Natural killer cell (primary cell): ENCODE measurements at regions not wholly inside any gene's neighbourhood (a gene's known extent, or its start where the extent isn't known, plus 50 kb on each side); places are given as distances from the start of the nearest gene placed in this dataset.

ENCODE experiments used
- ATAC-seq, 3 donors: fragments of 150-1000 bp in 2 of 3; fragments of 200-7000 bp in 1 of 3; cut with Tn5 transposase; 1 replicate in 1 of 3; 2 replicates in 2 of 3; pipeline ENCODE4 v1.10.0; 2021; ENCODE audit warnings: mild to moderate bottlenecking in 2 of 3, moderate library complexity in 2 of 3
- DNase-seq, 2 donors: peaks; one replicate each; pipeline versions ENCODE4 v3.0.0 to v3.0.0-alpha.2; 2013 to 2021; ENCODE audit warnings: mixed read lengths in 1 of 2
- H3K27ac ChIP-seq: one replicate; pipeline ENCODE4 v1.5.1; 2013; ENCODE audit warnings: mild to moderate bottlenecking, low read length
- H3K27me3 ChIP-seq: one replicate; pipeline ENCODE4 v1.6.1; 2013; ENCODE audit warnings: low read length; ENCODE audit not compliant: control insufficient read depth, insufficient read depth
- H3K36me3 ChIP-seq: one replicate; pipeline ENCODE4 v1.6.1; 2013; ENCODE audit warnings: low read length; ENCODE audit not compliant: control insufficient read depth, insufficient read depth
- H3K4me1 ChIP-seq: one replicate; pipeline ENCODE4 v1.6.1; 2013; ENCODE audit warnings: low read length; ENCODE audit not compliant: control insufficient read depth, insufficient read depth
- H3K4me3 ChIP-seq: one replicate; pipeline ENCODE4 v1.5.1; 2013; ENCODE audit warnings: low read length
- H3K9me3 ChIP-seq: one replicate; pipeline ENCODE4 v1.6.1; 2013; ENCODE audit warnings: low read length; ENCODE audit not compliant: control insufficient read depth, insufficient read depth
- H3K27ac Mint-ChIP-seq, 2 donors: one replicate each; pipeline ENCODE4 v1.8.0; 2022; ENCODE audit warnings: mild to moderate bottlenecking in 2 of 2, mixed read lengths in 2 of 2, moderate library complexity in 1 of 2
- H3K27me3 Mint-ChIP-seq, 2 donors: one replicate each; pipeline ENCODE4 v1.8.0; 2022; ENCODE audit warnings: low read depth in 2 of 2, mixed read lengths in 2 of 2
- H3K36me3 Mint-ChIP-seq: one replicate; pipeline ENCODE4 v1.8.0; 2022; ENCODE audit warnings: mixed read lengths
- H3K4me1 Mint-ChIP-seq, 2 donors: one replicate each; pipeline ENCODE4 v1.8.0; 2022; ENCODE audit warnings: mixed read lengths in 2 of 2
- H3K4me3 Mint-ChIP-seq: one replicate; pipeline ENCODE4 v1.8.0; 2022; ENCODE audit warnings: mild to moderate bottlenecking, moderate library complexity, mixed read lengths
- H3K9me3 Mint-ChIP-seq, 2 donors: one replicate each; pipeline ENCODE4 v1.8.0; 2022; ENCODE audit warnings: mixed read lengths in 2 of 2
- WGBS: methylation state at CpG from one replicate; pipeline ENCODE4 v1.1.7; 2013; ENCODE audit warnings: missing lambda C conversion rate; ENCODE audit not compliant: insufficient coverage; 5-methylcytosine and 5-hydroxymethylcytosine counted together
- intact Hi-C: fragments of 100-400 bp; cut with micrococcal nuclease; formaldehyde crosslinking; loops from one replicate; pipeline ENCODE4 v1.14.2; 2022
- TF ChIP-seq, protein P1 (sequence below): fragments of 200-600 bp; IDR thresholded peaks from one replicate; pipeline ENCODE4 v1.8.0; 2022; ENCODE audit warnings: antibody characterized with exemption

- Histone ChIP-seq H3K36me3 (no peaks in the 10 kb centered on the region), H3K9me3 (no peaks in the 10 kb centered on the region), H3K4me1 (peaks cover 15% of the 10 kb centered on the region), H3K27me3 (no peaks in the 10 kb centered on the region), H3K27ac (no peak overlapping the region), H3K4me3 (no peak overlapping the region)
- no peaks in the 10 kb centered on the region for H3K9me3 Mint-ChIP-seq
- H3K4me3 Mint-ChIP-seq, result no peak overlapping the region
- H3K27ac Mint-ChIP-seq, result no peak overlapping the region
- WGBS, result 67% methylated on average over 1 of the region's 1 CpG
- ATAC-seq, result no peak
- no peak for DNase-seq
- no peaks in the 10 kb centered on the region for H3K36me3 Mint-ChIP-seq
- intact Hi-C loops, result no loop called here
- H3K4me1 Mint-ChIP-seq, result peaks cover 23 to 29% of the 10 kb centered on the region in 2 donors
- peaks cover 42 to 69% of the 10 kb centered on the region in 2 donors for H3K27me3 Mint-ChIP-seq
- TF ChIP-seq, protein P1, sequence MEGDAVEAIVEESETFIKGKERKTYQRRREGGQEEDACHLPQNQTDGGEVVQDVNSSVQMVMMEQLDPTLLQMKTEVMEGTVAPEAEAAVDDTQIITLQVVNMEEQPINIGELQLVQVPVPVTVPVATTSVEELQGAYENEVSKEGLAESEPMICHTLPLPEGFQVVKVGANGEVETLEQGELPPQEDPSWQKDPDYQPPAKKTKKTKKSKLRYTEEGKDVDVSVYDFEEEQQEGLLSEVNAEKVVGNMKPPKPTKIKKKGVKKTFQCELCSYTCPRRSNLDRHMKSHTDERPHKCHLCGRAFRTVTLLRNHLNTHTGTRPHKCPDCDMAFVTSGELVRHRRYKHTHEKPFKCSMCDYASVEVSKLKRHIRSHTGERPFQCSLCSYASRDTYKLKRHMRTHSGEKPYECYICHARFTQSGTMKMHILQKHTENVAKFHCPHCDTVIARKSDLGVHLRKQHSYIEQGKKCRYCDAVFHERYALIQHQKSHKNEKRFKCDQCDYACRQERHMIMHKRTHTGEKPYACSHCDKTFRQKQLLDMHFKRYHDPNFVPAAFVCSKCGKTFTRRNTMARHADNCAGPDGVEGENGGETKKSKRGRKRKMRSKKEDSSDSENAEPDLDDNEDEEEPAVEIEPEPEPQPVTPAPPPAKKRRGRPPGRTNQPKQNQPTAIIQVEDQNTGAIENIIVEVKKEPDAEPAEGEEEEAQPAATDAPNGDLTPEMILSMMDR, result no peak
Measured at GRCh38 chr13:30565658-30566057, 52.1 kb upstream of the USPL1 start.

DNA sequence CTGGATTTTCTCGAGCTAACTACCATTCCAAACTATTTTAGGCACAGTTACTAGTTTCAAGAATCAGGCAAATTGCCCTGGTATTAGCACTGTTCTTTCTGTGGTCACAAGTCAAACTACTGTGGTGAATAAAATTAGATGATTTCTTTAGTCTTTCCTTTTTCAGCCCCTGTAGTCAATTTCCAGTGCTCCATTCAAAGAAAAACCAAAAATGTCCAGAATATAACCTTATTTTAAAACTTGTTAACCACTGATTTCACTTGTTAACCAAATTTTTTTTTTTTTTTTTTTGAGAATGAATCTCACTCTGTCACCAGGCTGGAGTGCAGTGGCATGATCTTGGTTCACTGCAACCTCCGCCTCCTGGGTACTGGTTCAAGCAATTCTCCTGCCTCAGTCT lies 50.6 kb upstream of the USPL1 start:
- H3K4me1 Mint-ChIP-seq, result peaks cover 25 to 29% of the 10 kb centered on the region in 2 donors
- intact Hi-C loops, result no loop called here
- DNase-seq (no peak), ATAC-seq (peak; percentile 45 to 75 (median 71))
- peaks cover 30 to 58% of the 10 kb centered on the region in 2 donors for H3K27me3 Mint-ChIP-seq
- H3K27ac Mint-ChIP-seq, result no peak overlapping the region
- H3K36me3 Mint-ChIP-seq, result no peaks in the 10 kb centered on the region
- H3K4me3 Mint-ChIP-seq, result peak overlapping the region; percentile 57
- no peaks in the 10 kb centered on the region for H3K27me3 ChIP-seq
- no peaks in the 10 kb centered on the region for H3K36me3 ChIP-seq
- H3K9me3 Mint-ChIP-seq, result no peaks in the 10 kb centered on the region
- no peak overlapping the region for H3K27ac ChIP-seq
- TF ChIP-seq, protein P1, result no peak
- no peak overlapping the region for H3K4me3 ChIP-seq
- H3K4me1 ChIP-seq, result peaks cover 15% of the 10 kb centered on the region
- WGBS, result 23% methylated on average over 2 of the region's 2 CpGs
- H3K9me3 ChIP-seq, result no peaks in the 10 kb centered on the region
